Activated CD4-positive, alpha-beta T cell treated with anti-CD3 and anti-CD28 coated beads, Interleukin-10, Interleukin-2, amounts not matched to agents 100 ng/mL and 50 ng/mL, durations not matched to agents 16 hours and 8 hours (primary cell): ENCODE measurements at regions not wholly inside any gene's neighbourhood (a gene's known extent, or its start where the extent isn't known, plus 50 kb on each side); places are given as distances from the start of the nearest gene placed in this dataset.
"Not testable (repeated sequence)": the region's sequence is repeated elsewhere in the genome, so short reads cannot be mapped to it uniquely, and the experiment has no call there.

ENCODE experiments used
- DNase-seq: peaks from one replicate; pipeline ENCODE4 v3.0.0-alpha.2; 2020

DNA sequence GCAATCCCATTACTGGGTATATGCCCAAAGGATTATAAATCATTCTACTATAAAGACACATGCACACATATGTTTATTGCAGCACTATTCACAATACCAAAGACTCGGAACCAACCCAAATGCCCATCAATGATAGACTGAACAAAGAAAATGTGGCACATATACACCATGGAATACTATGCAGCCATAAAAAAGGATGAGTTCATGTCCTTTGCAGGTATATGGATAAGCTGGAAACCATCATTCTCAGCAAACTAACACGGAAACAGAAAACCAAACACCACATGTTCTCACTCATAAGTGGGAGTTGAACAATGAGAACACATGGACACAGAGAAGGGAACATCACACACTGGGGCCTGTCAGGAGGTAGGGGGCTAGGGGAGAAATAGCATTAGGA is 235.7 kb downstream of the PTN start:
- DNase-seq: not testable (repeated sequence)

DNA sequence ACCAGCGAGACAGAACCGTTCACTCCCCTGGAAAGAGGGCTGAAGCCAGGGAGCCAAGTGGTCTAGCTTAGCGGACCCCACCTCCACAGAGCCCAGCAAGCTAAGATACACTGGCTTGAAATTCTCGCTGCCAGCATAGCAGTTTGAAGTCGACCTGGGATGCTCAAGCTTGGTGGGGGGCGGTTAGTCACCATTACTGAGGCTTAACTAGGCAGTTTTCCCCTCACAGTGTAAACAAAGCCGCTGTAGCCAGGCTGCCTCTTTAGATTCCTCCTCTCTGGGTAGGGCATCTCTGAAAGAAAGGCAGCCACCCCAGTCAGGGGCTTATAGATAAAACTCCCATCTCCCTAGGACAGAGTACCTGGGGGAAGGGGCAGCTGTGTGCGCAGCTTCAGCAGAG is 235.1 kb downstream of the CHRM2 start:
- not testable (repeated sequence) for DNase-seq

DNA sequence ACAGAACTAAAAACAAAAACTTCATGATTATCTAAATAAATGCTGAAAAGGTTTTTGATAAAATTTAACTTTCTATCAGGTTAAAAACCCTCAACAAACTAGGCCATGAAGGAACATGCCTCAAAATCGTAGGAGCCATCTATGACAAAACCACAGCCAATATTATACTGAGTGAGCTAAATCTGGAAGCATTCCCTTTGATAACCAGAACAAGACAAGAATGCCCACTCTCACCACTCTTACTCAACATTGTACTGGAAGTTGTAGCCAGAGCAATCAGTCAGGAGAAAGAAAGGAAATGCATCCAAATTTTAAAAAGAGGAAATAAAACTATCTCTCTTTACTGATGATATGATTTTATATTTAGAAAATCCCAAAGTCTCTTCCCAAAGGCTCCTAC is 228.7 kb downstream of the CHRM2 start:
- DNase-seq: no peak

DNA sequence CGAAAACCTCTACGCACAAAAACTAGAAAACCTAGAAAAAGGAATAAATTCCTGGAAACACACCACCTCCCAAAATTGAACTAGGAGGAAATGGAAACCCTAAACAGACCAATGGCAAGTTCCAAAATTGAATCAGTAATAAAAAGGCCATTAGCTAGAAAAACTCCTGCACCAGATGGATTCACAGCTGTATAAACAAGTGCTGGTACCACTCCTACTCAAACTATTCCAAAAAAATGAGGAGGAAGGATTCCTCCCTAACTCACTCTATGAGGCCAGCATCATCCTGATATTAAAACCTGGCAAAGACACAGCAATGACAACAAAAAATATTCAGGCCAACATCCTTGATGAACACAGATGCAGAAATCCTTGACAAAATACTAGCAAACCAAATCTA is 228.2 kb downstream of the CHRM2 start:
- no peak for DNase-seq

DNA sequence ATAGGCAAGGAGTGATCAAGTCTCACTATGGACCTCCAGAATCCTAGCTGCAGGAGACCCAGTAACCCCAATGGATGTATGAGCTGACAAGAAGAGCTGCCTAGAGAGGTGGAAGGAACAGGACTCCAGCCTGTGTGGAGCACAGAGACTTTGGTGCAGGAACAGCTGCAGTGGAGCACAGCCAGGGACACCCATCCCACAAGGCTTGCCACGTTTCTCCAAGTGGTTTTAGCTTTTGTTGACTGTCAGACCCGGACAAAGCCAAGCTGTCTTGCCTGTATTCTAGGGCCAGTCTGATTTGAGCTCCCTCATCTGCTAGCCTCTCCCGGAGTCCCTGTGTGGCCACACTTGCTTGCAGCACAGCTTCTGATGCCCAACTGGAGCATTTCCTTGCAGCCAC is 224.7 kb downstream of the CHRM2 start:
- no peak for DNase-seq

DNA sequence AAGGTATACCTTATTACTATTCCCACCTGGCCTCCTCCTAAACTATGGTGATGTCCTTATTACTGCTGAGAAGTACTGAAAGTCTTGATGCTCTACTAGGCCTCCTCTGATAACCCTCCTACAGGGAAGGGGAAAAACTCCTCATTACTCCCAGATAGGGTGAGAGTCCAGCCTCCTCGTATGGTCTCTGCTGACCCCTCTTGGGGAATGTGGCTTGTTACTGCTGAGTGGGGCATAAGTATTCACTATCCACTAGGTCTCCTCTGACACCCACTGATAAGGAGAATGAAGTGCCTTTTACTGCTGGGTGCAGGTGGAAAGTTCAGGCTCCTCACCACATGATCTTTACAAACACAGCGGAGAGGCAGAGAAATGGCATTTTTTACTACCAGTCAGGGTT is 222.9 kb downstream of the CHRM2 start:
- DNase-seq: no peak

DNA sequence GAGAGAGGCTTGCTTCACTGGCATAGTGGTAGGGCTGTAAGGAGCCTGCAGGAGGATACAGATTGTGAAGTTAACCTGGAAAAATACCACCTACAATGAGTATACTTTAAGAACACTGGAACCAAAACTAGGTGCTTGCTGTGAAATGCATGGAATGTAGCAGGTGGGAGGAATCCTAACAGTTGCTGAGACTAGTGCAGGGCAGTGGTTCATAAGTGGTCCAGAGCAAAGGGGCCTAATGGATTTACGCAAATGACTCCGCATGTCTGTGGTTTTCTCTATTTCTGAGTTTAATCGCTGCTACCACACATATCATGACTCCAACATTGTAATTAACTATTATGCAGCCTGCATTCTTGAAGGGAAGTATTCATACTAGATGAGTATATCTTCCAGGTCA is 218.4 kb downstream of the CHRM2 start:
- DNase-seq: no peak

DNA sequence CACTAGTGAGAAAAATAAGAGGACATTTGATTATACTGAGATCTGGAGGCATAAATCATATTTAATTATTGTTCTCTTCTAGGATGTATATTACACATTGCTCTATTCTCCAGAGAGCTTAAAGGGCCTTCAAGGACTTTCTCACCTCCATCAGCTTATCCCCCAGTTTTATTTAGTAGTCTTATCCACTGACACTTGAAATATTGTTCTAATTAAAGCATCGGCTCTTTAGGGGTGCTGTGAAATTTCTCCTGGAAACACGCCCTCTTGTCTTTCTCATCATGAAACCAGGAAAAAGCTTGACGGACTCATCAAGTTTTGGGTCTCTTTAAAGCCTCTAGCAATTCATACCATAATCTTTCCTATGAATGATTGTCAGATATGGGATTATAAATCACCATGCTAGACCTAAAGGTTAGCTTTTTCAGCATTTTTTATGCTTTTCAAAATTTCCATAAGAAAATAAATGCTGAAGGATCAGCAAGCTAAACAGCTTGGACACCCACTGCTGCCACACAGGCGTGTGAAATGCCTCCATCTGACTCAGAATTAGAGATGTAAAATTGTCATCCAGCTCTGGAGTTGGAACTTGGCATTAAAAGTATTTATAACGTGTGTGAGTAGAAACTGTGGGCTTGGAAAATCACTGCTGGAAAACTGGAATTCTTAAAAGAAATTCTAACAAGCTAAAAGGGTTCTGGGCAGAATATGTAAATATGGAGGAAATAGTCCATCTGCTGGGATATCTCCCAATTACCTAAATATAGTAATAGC is 216.3 kb downstream of the CHRM2 start:
- DNase-seq: no peak

DNA sequence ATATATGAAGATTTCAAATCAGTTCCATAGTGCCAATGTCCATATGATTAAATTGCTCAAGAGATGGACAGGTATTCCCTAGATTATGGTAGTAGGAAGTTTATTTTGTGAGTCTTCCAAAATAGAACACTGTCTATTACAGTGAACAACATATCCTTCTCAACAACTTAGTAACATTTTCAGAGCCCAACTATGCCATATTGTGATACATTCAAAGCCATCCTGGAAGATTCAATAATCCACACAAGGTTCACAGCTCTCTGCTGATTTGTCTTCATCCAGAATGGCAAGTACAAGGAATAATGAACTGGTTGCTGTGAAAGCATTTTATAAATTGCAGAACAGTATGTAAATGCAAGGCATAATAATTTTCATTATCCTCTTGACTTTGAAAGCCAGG is 213.9 kb downstream of the CHRM2 start:
- DNase-seq: no peak

DNA sequence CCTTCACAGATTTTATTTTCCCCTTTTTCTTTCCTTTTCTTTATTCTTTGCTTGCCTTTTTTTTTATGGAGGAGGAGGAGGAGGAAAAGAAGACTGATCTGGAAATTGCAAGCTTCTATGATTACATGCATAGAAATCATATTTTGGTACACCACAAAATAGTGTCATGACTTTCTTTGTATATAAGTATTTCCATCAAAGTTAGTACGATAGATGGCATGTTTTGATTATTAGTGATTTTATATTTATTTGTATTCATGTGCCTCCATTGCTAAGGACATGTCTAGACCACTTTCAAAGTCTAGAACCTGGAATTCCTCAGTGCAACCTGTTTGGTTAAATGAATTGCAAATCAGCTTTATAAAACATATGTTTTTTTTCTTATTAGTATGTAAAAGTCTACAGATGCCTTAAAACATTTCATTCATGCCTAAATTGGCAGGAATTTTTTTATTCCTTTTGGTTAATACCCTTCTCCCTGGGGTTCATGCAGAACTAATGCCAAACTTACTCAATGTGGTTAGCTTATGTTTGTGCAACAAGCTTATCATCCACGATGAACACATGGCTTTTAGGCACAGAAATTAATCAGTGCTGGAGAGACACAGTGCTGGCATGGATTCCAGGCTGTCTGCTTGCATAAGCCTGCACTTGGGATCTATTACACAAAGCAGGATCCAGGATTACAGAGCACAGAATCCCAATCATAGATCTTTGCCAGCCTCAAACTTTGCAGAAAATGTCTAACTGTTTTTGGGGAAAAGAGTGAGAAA is 213.1 kb downstream of the CHRM2 start:
- DNase-seq: no peak

DNA sequence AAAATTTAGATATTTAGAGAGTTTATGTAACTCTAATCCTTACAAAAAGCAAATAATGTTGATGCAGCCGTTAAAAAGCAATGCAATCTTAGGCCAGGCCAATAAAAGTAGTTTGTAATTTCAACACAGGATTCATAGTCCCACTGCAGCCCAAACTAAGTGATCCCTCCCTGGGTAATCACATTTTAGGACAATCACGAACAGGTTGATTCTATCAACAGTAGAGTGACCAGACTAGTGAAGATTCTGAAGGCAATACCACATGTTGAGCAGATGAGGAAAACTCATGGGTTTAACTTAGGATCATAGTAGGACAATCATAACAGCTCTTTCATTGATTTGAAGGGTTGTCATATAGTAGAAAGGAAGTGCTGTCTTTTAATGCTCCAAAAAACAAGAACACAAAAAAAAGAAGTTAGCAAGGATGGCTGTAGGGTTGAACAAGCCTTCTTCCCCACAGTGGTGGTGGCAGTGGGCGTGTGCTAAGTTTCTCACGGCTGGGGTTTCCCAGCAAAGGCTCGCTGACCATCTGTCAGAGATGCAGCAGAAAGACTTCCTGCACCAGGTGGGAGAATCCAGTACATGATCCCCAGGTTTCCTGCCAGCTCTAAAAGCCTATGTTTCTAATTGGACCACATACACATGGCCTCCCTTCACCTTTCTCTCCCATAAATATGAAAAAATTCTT is 212.2 kb downstream of the CHRM2 start:
- DNase-seq: no peak

DNA sequence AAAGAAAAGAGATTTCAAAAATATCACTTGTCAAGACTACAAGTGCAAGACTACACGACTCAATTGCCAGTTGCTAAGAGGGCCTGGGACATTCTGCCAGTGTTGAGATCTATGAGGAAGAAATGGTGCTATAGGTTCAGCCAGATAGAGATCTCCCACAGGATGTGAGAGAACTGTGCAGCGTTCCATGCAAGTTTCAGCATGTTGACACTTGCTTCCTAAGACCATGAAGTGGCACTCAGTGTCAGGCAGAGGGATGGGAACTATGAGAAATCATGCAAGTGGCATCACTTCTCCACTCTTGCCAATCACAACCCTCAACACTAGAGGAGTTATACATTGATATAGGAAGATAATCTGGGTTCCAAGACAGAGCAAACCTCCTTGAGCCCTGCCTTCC is 210.3 kb downstream of the CHRM2 start:
- DNase-seq: no peak

DNA sequence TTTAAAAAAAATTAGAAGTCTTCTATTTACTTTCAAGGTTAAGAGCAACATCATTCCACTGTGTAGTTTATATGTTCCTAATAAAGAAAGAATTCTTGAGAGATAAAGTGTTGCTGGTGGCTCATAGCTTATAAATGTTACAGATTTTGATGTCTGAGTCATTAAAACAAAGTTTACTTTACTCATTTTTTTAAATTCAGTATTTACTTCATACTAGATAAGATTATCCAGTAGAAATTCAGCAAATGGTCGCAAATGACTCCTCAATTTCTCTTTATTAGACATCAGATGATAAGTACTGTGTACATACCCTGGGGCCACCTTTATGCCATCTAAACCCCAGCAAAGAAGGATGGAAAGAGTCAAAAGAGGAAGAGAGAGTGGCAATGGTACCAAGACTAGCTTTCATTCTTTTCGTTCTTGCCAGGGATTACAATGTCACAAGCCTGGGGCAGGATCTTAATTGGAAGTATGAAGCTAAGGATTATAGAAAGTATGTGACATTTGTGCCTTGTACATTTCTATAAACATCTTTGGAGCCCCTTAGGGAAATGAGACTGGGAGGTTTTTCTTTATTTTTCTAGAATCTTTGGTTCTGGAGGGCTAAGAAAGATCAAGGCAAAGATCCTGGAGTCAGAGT is 206.1 kb downstream of the CHRM2 start:
- DNase-seq: no peak

DNA sequence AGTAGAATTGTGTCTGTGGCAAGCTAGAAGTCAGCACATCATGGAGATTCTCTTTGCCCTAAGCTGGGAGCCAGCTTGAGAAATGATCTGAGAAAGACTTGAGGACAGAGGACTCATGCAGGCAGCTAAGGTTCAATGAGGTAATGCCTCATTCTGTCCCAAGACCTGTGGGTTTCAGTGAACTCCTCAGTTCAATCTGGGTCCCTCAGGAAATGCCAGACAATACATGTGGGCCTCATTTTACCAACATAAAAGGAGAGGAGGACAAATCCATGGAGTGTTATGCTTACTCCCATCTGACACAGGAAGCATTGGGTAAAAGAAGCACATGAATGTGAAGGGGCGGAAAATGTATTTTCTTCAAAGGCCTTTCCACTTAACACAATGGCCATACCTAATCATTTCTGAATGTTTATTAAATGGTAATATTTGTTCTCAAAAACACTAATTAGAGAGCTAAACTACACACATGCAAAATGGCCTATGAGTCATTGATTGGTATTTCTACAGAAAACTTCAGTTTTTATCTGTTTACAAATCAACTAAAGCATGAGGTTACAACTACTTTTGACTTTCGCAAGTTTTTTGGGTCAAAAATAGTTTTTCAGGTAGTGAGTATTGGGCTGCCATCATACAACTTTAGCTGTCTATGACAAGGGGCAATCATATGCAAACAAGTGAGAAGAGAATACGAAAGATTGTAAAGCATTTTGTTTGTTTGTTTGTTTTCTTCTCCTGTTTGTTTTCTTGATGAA is 205.3 kb downstream of the CHRM2 start:
- DNase-seq: no peak
